Right lobe of liver (tissue), 6 donors: ENCODE measurements at regions not wholly inside any gene's neighbourhood (a gene's known extent, or its start where the extent isn't known, plus 50 kb on each side); places are given as distances from the start of the nearest gene placed in this dataset.

Experiments
- ATAC-seq, 4 donors: fragments of 200-7000 bp; cut with Tn5 transposase; one replicate each; pipeline ENCODE4 v1.9.1; 2020; ENCODE audit warnings: mild to moderate bottlenecking in 4 of 4, moderate library complexity in 4 of 4
- DNase-seq, 3 donors: peaks; one replicate each; pipeline ENCODE4 v3.0.0-alpha.2; 2020
- H3K27ac ChIP-seq, 3 donors: fragments of 200-600 bp; one replicate each; pipeline ENCODE4 v1.8.0; 2022
- H3K27me3 ChIP-seq, 2 donors: fragments of 200-600 bp; one replicate each; pipeline ENCODE4 v1.8.0; 2022
- H3K36me3 ChIP-seq, 4 donors: fragments of 200-600 bp; sonication (generic) in 1 of 4; one replicate each; pipeline versions ENCODE4 v1.5.1 to v1.8.0; 2017 to 2022; ENCODE audit warnings: control low read depth in 1 of 4
- H3K4me1 ChIP-seq, 4 donors: fragments of 200-600 bp; sonication (generic) in 1 of 4; one replicate each; pipeline versions ENCODE4 v1.5.1 to v1.8.0; 2017 to 2022; ENCODE audit warnings: control low read depth in 1 of 4
- H3K4me3 ChIP-seq, 3 donors: fragments of 200-600 bp; one replicate each; pipeline ENCODE4 v1.8.0; 2022
- H3K9me3 ChIP-seq, 4 donors: fragments of 200-600 bp; sonication (generic) in 1 of 4; one replicate each; pipeline versions ENCODE4 v1.5.1 to v1.8.0; 2017 to 2022; ENCODE audit warnings: control low read depth in 1 of 4
- CTCF ChIP-seq, 4 donors: fragments of 200-600 bp in 3 of 4; fragments of 450-650 bp in 1 of 4; IDR thresholded peaks; one replicate each; pipeline versions ENCODE4 v1.5.1 to v1.8.0; 2016 to 2022; ENCODE audit warnings: antibody characterized with exemption in 4 of 4, mild to moderate bottlenecking in 2 of 4
- POLR2A ChIP-seq: fragments of 450-650 bp; IDR thresholded peaks from one replicate; pipeline ENCODE4 v1.6.1; 2017; ENCODE audit warnings: antibody characterized with exemption, mild to moderate bottlenecking
- WGBS: methylation state at CpG from one replicate; pipeline ENCODE4 v1.1.6; 2018; ENCODE audit warnings: low coverage, low lambda C conversion rate; ENCODE audit not compliant: insufficient coverage; ENCODE audit errors: missing lambda C conversion rate; 5-methylcytosine and 5-hydroxymethylcytosine counted together
- intact Hi-C, 2 donors: fragments of 100-400 bp; cut with DNase I; formaldehyde crosslinking; loops; one replicate each; pipeline versions ENCODE4 v1.11.2 to v1.14.1; 2022
- donor health status: DM: no; HTN: yes; CAD: no.
- donor health status: DM: no; HTN: no; CAD: no.
- donor health status: DM: no; HTN: no; CAD: no.
- donor health status: DM: no; HTN: yes; CAD: no.
- donor health status: DM: no; HTN: yes; CAD: no.

- Histone ChIP-seq H3K4me3 (no peak overlapping the region), H3K9me3 (no peaks in the 10 kb centered on the region), H3K27me3 (no peaks in the 10 kb centered on the region), H3K27ac (no peak overlapping the region), H3K4me1 (no peaks in the 10 kb centered on the region), H3K36me3 (no peaks in the 10 kb centered on the region)
- DNase-seq, result no peak
- ATAC-seq, result no peak
- TF ChIP-seq CTCF (IDR thresholded peaks at IDR 0.05), result no peak
- TF ChIP-seq POLR2A, result no peak
- intact Hi-C loops, result no loop called here
Observed at GRCh38 chr5:116658141-116658540, 83.5 kb upstream of the SEMA6A start.

GRCh38 chr5:116655431-116655830 is 80.8 kb upstream of the SEMA6A start:
- H3K27ac ChIP-seq, result no peak overlapping the region
- H3K27me3 ChIP-seq, result no peaks in the 10 kb centered on the region
- H3K4me3 ChIP-seq, result no peak overlapping the region
- H3K9me3 ChIP-seq, result no peaks in the 10 kb centered on the region
- H3K36me3 ChIP-seq, result no peaks in the 10 kb centered on the region
- 79% methylated on average over 3 of the region's 3 CpGs for WGBS
- DNase-seq (no peak), ATAC-seq (no peak)
- intact Hi-C loops, result no loop called here
- TF ChIP-seq CTCF (IDR thresholded peaks at IDR 0.05) (no peak), POLR2A (no peak)
- no peaks in the 10 kb centered on the region for H3K4me1 ChIP-seq

- no peak for DNase-seq
- Histone ChIP-seq H3K27ac (no peak overlapping the region), H3K9me3 (no peaks in the 10 kb centered on the region), H3K36me3 (no peaks in the 10 kb centered on the region), H3K27me3 (no peaks in the 10 kb centered on the region), H3K4me3 (no peak overlapping the region), H3K4me1 (no peaks in the 10 kb centered on the region)
- 75% methylated on average over 3 of the region's 3 CpGs for WGBS
- TF ChIP-seq CTCF (IDR thresholded peaks at IDR 0.05), result no peak
- TF ChIP-seq POLR2A, result no peak
- ATAC-seq, result no peak
- intact Hi-C loops, result no loop called here
Observed at GRCh38 chr5:116654925-116655324, 80.3 kb upstream of the SEMA6A start.

GRCh38 chr5:116652903-116653302 is 78.3 kb upstream of the SEMA6A start:
- no peaks in the 10 kb centered on the region for H3K27me3 ChIP-seq
- no peaks in the 10 kb centered on the region for H3K9me3 ChIP-seq
- intact Hi-C loops, result no loop called here
- no peaks in the 10 kb centered on the region for H3K36me3 ChIP-seq
- ATAC-seq (peak in 3 of 4 donors; percentile 26 to 74 (median 64)), DNase-seq (no peak)
- no peak overlapping the region for H3K27ac ChIP-seq
- TF ChIP-seq POLR2A, result no peak
- no peak for TF ChIP-seq CTCF (IDR thresholded peaks at IDR 0.05)
- no peaks in the 10 kb centered on the region for H3K4me1 ChIP-seq
- H3K4me3 ChIP-seq, result no peak overlapping the region
- WGBS, result 15% methylated on average over 3 of the region's 3 CpGs

GRCh38 chr5:116652196-116652729 is 77.6 kb upstream of the SEMA6A start:
- no peaks in the 10 kb centered on the region for H3K4me1 ChIP-seq
- H3K27ac ChIP-seq, result no peak overlapping the region
- H3K36me3 ChIP-seq, result no peaks in the 10 kb centered on the region
- no peaks in the 10 kb centered on the region for H3K9me3 ChIP-seq
- intact Hi-C loops, result no loop called here
- no peak for TF ChIP-seq CTCF (IDR thresholded peaks at IDR 0.05)
- no peak for TF ChIP-seq POLR2A
- no peak for DNase-seq
- WGBS, result 46% methylated on average over 7 of the region's 7 CpGs
- H3K4me3 ChIP-seq, result no peak overlapping the region
- no peaks in the 10 kb centered on the region for H3K27me3 ChIP-seq
- ATAC-seq, result peak in 2 of 4 donors; percentile 27 to 34
